ENCODE measurements at regions not wholly inside any gene's neighbourhood (a gene's known extent, or its start where the extent isn't known, plus 50 kb on each side); places are given as distances from the start of the nearest gene placed in this dataset.
"Not testable (repeated sequence)": the region's sequence is repeated elsewhere in the genome, so short reads cannot be mapped to it uniquely, and the experiment has no call there.

- no peak for DNase-seq
These were observed 385.5 kb upstream of the HNRNPA3 start for GRCh38 chr2:176826984-176827668.

- no peak for DNase-seq
These were observed 382.2 kb upstream of the HNRNPA3 start for GRCh38 chr2:176830362-176830761.

- no peak for DNase-seq
These were observed 380.5 kb upstream of the HNRNPA3 start for GRCh38 chr2:176832086-176832485.

DNA sequence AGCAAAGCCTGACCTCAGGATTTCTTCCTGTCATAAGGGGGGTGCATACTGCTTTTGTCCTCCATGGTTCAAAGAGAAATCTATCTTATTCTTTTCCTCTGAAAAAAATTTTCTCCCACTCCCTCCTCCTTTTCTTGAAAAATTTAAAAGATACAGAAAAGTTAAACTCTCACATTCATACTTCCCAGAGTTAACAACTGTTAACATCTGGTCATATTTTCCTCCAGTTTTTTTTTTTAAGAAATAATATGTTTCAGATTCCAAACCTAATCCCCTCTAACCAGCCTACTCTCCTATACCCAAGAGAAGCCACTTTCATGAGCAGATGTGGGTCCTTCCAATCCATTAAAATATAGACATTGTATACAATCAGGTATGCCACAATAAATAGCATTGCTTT is 378.9 kb upstream of the HNRNPA3 start:
- DNase-seq = no peak

GRCh38 chr2:176834226-176834625 is 378.4 kb upstream of the HNRNPA3 start:
- no peak for DNase-seq

DNA sequence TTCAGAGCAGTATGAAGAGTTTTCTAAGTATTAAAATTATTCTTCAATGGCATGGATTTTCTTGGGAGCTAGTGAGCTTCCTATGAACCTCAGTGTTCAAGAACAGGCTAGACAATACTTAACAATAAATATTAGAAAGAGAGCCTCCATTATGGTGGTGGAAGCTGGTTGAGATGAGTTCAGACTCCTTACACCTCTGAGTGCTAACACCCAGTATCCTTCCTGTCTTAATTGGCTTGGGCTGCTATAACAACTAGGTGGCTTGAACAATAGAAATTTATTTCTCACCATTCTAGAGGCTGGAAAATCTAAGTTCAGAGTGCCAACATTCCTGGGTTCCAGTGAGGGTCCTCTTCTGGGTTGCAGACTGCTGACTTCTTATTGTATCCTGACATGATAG is 369.4 kb upstream of the HNRNPA3 start:
- DNase-seq = no peak

- no peak for DNase-seq
These were observed 368.1 kb upstream of the HNRNPA3 start for GRCh38 chr2:176844461-176844860.

DNA sequence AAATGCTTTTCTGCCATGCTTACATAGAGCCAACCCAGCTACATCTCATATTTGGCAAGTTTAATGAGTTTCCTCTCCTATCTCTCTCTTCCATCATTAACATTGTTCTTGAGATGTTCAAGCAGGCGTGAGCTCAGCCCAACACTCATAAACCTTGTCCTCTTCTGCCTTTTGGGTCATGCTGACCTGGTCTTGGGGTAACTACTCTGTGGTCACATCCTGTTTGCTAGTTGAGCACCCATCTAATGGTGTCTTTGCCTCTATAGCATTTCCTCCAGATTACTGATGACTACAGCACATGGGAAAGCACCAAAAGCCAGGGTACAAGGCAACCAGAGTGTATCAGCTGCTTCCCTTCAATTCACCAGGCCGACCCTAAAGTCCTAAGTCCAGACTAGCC is 366.9 kb upstream of the HNRNPA3 start:
- DNase-seq = no peak

DNA sequence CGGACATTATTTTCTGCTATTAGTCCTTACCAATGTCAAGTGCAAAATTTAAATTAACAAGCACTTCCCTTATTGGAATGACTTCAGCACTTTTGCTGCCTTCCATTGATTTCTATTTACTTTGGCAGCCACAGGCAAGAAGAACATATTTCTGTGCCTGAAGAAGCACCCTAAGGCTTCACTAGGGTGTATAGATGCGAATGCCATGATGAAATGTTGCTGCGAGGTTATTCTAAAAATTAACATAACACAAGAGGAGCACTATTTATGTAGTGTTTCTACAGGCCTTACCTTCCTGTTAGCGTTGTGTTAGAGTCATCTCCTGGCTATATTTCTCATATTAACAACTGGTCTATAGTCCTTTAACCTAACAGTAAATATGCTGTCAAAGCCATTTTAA is 365.0 kb upstream of the HNRNPA3 start:
- DNase-seq = no peak

DNA sequence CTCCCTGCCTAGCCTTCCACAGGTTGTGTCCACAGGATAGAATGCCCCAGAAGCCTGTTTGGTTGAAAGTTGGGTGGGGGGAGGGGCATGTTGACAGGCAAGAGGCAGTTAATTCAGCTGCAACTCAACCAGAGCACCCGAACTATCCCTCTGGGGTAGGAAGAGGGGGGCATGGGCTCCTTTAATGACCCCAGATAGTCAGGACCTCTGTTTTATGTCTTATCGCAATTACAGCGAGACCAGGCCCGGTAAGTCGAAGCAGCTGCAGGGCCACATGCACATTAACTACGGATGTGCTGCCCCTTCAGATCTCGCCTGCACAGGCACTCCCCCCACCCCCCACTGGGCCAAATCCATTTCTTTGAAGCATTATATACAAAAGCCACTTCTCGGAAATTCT is 363.8 kb upstream of the HNRNPA3 start:
- DNase-seq = no peak

- no peak for DNase-seq
These were observed 361.2 kb upstream of the HNRNPA3 start for GRCh38 chr2:176851200-176851888.

- DNase-seq = peak; percentile 8
These were observed 360.6 kb upstream of the HNRNPA3 start for GRCh38 chr2:176851889-176852483.

DNA sequence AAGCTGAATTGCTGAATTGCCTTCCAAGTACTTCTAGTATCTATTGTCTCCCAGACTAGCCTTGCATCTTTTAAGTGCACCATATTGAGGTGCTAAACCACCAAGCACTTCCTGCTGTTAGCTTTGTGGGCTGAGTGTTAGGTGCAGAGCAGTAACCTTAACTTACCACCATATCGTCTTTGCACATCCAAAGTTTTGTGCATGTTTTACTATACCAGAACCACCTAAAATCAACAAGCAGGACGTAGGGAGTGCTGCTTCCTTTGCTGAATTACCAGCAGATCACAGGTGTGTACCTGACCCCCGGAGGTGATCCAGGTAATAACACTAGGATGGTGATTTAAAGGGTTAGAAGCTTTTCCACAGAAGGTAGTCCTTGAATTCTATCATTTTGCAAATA is 359.9 kb upstream of the HNRNPA3 start:
- DNase-seq = peak; percentile 70

DNA sequence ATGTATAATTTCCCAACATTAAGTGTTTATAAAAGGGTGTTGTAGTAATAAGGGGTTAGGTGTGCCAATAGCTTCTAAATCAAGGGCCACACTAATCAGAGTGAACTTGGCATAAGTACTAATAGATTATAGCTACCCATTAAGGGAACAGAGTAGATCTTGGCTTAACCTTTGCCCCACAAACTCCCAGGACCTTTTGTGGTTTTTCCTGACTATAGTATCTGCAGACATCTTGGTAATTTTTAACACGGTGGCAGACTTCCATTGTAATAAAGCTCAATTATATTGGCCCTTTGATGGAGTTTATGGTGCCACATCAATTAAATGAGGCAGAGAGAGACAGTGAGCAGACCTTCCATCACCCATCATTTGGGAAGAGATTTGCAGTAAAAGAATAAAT is 358.5 kb upstream of the HNRNPA3 start:
- no peak for DNase-seq

DNA sequence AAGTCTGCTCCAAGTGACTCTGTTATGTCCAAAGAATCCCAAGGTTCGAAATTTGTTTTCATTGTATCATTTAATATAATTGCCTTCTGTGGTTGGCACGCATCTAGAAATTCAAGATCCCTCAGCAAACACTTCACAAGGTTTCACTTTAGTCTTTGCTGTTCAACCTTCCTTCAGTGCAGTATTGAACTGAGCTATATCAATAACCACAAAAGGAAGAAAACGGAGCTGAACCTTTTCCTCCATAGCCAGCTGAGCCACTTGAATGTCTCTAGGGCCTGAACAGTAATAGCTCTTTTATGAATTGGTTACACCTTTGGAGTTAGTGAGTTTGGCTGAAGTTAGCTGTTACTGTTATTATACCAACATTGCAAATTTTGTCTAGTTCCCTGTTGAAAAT is 357.7 kb upstream of the HNRNPA3 start:
- DNase-seq = peak; percentile 86

- DNase-seq = no peak
These were observed 355.9 kb upstream of the HNRNPA3 start for GRCh38 chr2:176856683-176857082.

- DNase-seq = no peak
These were observed 347.3 kb upstream of the HNRNPA3 start for GRCh38 chr2:176865336-176865735.

GRCh38 chr2:176872406-176872805 is 340.2 kb upstream of the HNRNPA3 start:
- DNase-seq = no peak

DNA sequence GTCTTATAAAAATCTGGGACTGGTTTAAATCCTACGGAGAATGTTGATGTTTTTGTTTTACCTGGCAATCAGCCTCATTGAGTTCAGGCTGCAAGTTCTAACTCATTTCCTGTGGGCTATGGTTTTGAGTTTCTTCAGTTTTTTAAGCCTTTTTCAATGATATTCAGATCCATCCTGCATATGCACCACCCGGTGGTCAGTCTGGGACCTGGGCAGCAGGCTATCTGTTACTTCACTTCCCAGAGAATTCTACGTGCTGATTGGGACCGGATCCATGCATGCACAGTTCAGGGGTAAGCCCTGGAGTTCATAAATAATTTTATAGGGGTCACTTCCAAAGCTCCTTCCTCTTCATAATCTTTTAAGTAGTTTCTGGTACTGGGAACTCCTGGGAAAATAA is 339.2 kb upstream of the HNRNPA3 start:
- no peak for DNase-seq

DNA sequence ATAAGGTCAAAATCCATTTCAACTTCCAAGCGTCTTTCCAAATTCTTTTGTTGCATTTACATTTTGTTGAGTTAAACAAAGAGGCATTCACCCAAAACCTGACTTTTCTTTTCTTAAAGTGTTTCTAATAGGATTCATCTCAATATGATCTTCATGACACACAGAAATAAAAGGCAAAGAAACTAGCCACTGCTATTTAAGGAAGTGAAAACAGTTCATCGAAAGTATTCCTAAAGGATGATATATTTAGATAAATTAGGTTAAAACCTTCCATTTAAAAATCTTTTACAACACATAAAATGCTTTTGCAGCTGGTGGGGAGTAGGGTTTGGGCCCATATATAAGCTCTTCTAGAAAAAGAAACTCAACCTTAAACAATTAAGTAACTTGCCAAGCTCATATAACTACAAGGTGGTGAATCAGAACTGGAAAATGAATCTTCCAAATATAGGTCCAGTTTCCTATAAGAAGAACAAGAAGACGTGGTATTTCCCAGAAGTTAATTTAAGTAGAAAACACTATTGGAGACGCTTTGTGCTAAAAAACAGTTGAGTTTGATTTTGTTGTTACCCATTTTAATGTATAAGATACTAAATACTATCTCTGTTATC is 336.0 kb upstream of the HNRNPA3 start:
- DNase-seq = no peak

- DNase-seq = peak; percentile 95
These were observed 333.1 kb upstream of the HNRNPA3 start for GRCh38 chr2:176879426-176879995.

DNA sequence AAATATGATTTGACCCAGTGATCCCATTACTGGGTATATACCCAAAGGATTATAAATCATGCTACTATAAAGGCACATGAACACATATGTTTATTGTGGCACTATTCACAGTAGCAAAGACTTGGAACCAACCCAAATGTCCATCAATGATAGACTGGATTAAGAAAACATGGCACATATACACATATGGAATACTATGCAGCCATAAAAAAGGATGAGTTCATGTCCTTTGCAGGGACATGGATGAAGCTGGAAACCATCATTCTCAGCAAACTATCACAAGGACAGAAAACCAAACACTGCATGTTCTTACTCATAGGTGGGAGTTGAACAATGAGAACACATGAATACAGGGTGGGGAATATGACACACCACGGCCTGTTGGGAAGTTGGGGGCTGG is 330.5 kb upstream of the HNRNPA3 start:
- DNase-seq = not testable (repeated sequence)

- no peak for DNase-seq
These were observed 327.5 kb upstream of the HNRNPA3 start for GRCh38 chr2:176885001-176885643.
